ENCODE measurements at regions not wholly inside any gene's neighbourhood (a gene's known extent, or its start where the extent isn't known, plus 50 kb on each side); places are given as distances from the start of the nearest gene placed in this dataset.
"Not testable (repeated sequence)": the region's sequence is repeated elsewhere in the genome, so short reads cannot be mapped to it uniquely, and the experiment has no call there.

DNA sequence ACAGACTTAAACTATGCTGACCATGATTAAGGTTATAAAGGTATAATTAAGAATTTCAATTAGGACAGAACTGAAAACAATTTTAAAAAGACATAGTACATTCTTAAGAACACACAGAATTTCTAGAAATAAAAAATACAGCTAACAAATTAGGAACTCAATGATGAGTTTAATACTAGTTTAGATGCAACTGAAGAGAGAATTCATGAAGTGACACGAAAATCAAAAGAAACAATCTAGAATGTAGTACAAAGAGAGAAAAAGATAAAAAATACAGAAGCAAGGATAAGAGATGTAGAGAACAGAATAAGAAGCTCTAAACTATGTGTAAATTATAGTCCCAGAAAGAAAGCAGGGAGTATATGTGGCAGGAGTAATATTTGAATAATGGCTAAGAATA lies 187.8 kb upstream of the KRR1 start:
- DNase-seq, result no peak

GRCh38 chr12:75698052-75698451 lies 186.6 kb upstream of the KRR1 start:
- DNase-seq, result no peak

GRCh38 chr12:75695926-75696325 lies 184.5 kb upstream of the KRR1 start:
- DNase-seq, result no peak

- DNase-seq, result no peak
Measured at GRCh38 chr12:75694534-75695268, 183.3 kb upstream of the KRR1 start.

GRCh38 chr12:75692876-75693275 lies 181.5 kb upstream of the KRR1 start:
- no peak for DNase-seq

GRCh38 chr12:75690296-75690955 lies 179.0 kb upstream of the KRR1 start:
- no peak for DNase-seq

DNA sequence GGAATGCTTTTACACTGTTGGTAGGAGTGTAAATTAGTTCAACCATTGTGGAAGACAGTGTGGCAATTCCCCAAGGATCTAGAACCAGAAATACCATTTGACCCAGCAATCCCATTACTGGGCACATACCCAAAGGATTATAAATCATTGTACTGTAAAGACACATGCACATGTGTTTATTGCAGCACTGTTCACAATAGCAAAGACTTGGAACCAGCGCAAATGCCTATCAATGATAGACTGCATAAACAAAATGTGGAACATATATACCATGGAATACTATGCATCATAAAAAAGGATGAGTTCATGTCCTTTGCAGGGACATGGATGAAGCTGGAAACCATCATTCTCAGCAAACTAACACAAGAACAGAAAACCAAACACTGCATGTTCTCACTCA lies 174.8 kb upstream of the KRR1 start:
- not testable (repeated sequence) for DNase-seq

DNA sequence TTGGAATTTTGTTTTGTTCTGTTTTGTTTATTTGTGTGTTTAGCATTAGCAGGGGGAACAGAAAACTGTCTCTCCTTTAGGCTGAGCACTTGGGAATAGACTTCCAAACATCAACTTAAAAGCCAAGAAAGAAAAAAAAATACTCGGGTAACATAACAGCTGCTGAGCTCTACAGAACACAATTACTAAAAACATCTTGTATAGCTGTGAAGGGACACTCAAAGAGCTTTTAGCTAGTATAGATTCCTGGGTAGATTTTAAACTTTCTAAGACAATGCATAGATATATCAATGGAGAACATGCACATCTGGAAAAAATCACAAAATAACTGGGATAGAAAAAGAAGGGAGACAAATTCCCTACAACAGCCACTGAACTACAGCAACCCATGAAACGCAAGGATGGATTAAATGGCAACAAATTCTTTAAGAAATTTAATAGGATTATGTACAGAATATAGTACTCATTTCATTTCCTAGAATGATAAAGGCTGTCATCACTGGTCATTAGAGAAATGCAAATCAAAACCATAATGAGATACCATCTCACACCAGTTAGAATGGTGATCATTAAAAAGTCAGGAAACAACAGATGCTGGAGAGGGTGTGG lies 174.3 kb upstream of the KRR1 start:
- no peak for DNase-seq

- DNase-seq, result no peak
Measured at GRCh38 chr12:75684678-75685616, 173.5 kb upstream of the KRR1 start.

DNA sequence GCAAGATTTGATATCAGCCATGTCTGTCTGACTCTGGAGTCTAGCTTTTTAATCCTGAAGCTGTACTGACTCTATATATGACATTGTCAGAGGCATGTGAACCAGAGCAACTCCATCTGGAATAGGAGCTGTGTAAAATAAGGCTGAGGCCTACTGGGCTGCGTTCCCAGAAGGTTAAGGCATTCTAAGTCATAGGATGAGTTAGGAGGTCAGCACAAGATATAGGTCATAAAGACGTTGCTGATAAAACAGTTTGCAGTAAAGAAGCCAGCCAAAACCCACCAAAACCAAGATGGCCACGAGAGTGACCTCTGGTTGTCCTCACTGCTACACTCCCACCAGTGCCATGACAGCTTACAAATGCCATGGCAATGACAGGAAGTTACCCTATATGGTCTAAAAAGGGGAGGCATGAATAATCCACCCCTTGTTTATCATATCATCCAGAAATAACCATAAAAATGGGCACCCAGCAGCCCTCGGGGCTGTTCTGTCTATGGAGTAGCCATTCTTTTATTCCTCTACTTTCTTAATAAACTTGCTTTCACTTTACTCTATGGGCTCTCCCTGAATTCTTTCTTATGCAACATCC lies 172.7 kb upstream of the KRR1 start:
- not testable (repeated sequence) for DNase-seq

DNA sequence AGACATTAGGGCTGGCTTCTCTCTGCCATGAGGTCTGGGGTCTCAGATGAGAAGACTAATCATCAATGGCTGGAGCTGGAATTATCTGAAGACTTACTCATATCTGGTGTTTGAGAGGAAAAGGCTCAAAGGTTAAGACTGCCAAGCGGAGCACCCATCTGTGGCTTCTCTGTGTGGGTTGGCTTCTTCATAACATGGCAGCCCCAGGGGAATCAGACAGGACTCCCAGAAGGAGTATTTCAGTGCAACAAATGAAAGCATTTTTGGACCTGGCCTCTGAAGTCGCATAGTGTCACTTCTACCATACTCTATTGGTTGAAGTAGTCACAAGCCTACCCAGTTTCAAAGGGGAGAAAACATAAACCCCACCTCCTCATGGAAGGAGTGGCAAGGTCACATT lies 171.8 kb upstream of the KRR1 start:
- no peak for DNase-seq

DNA sequence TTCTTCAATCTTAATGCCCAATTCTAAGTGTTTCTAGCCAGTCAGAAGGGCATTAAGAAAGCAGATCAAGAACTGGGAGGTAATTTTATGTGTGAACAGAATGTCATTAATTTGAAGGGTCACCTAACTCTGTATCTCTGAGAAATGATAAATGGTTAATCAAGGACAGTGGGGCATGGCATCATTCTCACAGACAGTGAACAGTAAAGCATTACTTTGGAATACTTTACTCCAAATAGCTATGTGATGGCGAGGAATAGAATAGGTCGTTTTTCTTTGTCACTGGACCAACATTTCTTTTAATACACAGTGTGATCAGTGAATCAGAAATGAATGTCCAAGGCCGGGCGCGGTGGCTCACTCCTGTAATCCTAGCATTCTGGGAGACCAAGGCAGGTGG lies 166.1 kb upstream of the KRR1 start:
- no peak for DNase-seq

- DNase-seq, result no peak
Measured at GRCh38 chr12:75674393-75674792, 163.0 kb upstream of the KRR1 start.

GRCh38 chr12:75672200-75672599 lies 160.8 kb upstream of the KRR1 start:
- no peak for DNase-seq

DNA sequence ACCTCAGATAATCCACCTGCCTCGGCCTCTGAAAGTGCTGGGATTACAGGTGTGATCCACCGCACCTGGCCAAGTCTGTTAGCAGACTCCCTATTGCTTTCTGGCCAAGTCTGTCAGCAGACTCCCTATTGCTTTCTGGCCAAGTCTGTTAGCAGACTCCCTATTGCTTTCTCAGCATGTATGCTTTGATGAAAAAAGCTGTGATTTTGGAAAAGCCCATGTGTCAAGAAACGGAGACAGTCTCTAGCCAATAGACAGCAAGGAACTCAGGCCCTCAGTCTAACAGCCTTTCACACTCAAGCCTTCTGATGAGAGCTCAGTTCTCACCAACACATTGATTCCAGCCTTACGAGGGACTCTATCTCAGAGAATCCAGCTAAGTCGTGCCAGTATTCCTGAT lies 158.8 kb upstream of the KRR1 start:
- no peak for DNase-seq

DNA sequence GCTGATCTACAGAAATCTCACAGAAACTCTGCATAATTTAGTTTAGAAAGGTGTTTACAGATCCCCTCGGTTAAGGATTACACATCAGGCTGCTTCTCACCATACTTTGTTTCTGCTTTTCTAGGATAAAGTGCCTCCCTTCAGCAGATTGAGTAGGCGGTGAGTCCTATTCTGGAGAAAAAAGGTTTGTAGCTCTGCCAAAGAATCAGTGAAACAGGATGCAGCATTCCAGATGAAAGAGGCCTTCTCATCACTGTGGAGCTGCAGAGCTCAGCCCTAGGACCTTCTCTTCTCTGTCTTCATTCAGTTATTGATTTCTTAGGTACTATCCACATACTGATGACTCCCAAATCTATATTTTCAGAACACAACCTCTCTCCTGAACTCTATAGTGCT lies 155.5 kb upstream of the KRR1 start:
- no peak for DNase-seq

DNA sequence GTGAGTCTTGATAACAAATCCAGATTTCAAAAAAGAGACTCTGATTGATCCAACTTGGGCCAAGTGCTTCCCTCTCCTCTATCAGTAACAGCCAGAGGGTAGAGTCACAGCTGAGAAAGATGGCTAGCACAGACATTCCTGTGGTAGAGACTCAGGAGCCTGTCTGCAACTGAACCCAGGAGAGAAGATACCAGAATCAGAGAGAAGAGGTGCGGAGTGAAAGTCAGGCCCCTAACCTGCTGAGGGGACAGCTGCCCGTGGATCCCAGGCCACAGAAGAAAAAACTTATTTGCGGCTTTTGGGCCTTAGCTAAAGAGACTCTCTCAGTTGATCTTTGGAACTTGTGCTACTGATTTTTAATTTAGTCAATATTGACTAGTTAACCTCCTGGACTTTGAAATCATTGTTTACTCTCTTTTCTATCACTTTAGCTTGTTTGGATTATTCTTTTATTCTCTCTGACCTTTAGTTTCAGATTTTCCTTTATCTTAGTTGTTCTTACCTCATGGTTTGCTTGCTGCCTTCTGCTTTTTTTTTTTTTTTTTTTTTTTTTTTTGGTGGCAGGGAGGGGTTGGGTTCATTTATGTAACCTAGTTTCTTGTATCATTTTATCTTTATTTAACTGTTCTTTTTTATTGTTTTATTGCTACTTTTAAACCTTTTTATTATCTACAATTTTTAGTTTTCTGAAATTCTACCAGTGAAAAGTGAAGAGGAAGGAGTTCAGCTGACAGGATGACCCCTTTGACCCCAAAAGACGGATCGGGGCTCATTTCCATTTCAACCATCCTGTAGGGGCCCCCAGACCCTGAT lies 154.9 kb upstream of the KRR1 start:
- no peak for DNase-seq

GRCh38 chr12:75665216-75665615 lies 153.8 kb upstream of the KRR1 start:
- no peak for DNase-seq

DNA sequence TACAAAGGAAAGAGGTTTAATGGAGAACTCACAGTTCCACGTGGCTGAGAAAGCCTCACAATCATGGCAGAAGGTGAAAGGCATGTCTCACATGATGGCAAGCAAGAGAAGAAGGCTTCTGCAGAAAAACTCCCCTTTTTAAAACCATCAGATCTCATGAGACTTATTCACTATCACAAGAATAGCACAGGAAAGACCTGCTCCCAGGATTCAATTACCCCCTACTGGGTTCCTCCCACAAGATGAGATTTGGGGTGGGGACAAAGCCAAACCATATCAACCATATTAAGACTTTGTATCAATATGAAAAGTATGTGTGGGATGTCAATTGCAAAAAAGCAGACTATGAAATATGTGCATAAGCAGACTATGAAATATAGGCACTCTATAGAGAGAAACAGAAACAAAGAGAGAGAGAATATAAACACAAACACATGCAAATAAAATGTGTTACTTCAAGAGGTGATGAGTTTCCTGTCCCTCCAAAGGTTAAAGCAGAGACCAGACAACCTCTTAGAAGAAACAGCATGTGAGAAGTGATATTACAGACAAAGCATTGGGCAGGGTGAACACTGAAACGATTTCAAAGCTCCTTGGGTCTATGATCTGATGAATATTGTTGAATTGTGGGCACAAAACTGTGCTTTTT lies 151.2 kb upstream of the KRR1 start:
- DNase-seq, result no peak

- DNase-seq, result no peak
Measured at GRCh38 chr12:75661908-75662307, 150.5 kb upstream of the KRR1 start.

GRCh38 chr12:75660805-75661404 lies 149.5 kb upstream of the KRR1 start:
- DNase-seq, result no peak

All from stimulated activated CD4-positive, alpha-beta T cell treated with anti-CD3 and anti-CD28 coated beads, Interleukin-4, amount 100 ng/mL, for 1 hour (primary cell).